AG04450 (cell line): ENCODE measurements at regions not wholly inside any gene's neighbourhood (a gene's known extent, or its start where the extent isn't known, plus 50 kb on each side); places are given as distances from the start of the nearest gene placed in this dataset.

Experiments used
- CTCF ChIA-PET: fragments of 300-600, 350-600 bp; formaldehyde crosslinking; extraction: SDS; loops from one replicate; lab custom pipeline; 2022; ENCODE audit warnings: antibody characterized with exemption, inconsistent platforms; lab: Charles Lee
- POLR2A ChIA-PET: fragments of 350-600 bp; formaldehyde crosslinking; extraction: SDS; loops from one replicate; lab custom pipeline; 2021; ENCODE audit warnings: antibody characterized with exemption, inconsistent platforms; lab: Yijun Ruan, JAX
- DNase-seq: peaks from one replicate; pipeline ENCODE4 v3.0.0-alpha.2; 2011; ENCODE audit warnings: low read depth, low spot score
- H3K27ac ChIP-seq: one replicate; pipeline ENCODE4 v1.5.1; 2012; ENCODE audit warnings: low read depth, low read length, control low read depth
- H3K27me3 ChIP-seq: one replicate; pipeline ENCODE4 v1.6.0; 2012; ENCODE audit warnings: low read length; ENCODE audit not compliant: control insufficient read depth, insufficient read depth
- H3K4me3 ChIP-seq: 2 replicates; pipeline ENCODE4 v1.5.1; 2011; ENCODE audit warnings: mild to moderate bottlenecking, low read depth, low read length, control low read depth
- H3K9me3 ChIP-seq: 2 replicates; pipeline ENCODE4 v1.5.1; 2012; ENCODE audit warnings: low read length; ENCODE audit not compliant: control insufficient read depth, insufficient read depth
- CTCF ChIP-seq: IDR thresholded peaks from 2 replicates; pipeline ENCODE4 v1.5.1; 2011; ENCODE audit warnings: low read depth, low read length, control low read depth, inconsistent platforms

GRCh38 chr2:6024784-6025183 is 332.6 kb downstream of the SOX11 start:
- ChIA-PET CTCF (no interaction called here), POLR2A (no interaction called here)
- Histone ChIP-seq H3K27ac (no peak overlapping the region), H3K9me3 (no peaks in the 10 kb centered on the region), H3K27me3 (no peaks in the 10 kb centered on the region), H3K4me3 (no peak overlapping the region)
- DNase-seq, result no peak
- TF ChIP-seq CTCF, result no peak

- DNase-seq, result no peak
- no peaks in the 10 kb centered on the region for H3K27me3 ChIP-seq
- POLR2A ChIA-PET, result no interaction called here
- no peak for TF ChIP-seq CTCF
- H3K27ac ChIP-seq, result no peak overlapping the region
- H3K4me3 ChIP-seq, result no peak overlapping the region
- CTCF ChIA-PET, result no interaction called here
- no peaks in the 10 kb centered on the region for H3K9me3 ChIP-seq
These were observed 333.2 kb downstream of the SOX11 start for GRCh38 chr2:6025391-6025790.

GRCh38 chr2:6027066-6027465 is 334.9 kb downstream of the SOX11 start:
- Histone ChIP-seq H3K27ac (no peak overlapping the region), H3K4me3 (no peak overlapping the region), H3K9me3 (no peaks in the 10 kb centered on the region), H3K27me3 (no peaks in the 10 kb centered on the region)
- CTCF ChIA-PET, result no interaction called here
- DNase-seq, result no peak
- POLR2A ChIA-PET, result no interaction called here
- no peak for TF ChIP-seq CTCF

- DNase-seq, result no peak
These were observed 339.1 kb downstream of the SOX11 start for GRCh38 chr2:6031200-6031867.

GRCh38 chr2:6036211-6036610 is 344.0 kb downstream of the SOX11 start:
- no peaks in the 10 kb centered on the region for H3K27me3 ChIP-seq
- H3K9me3 ChIP-seq, result no peaks in the 10 kb centered on the region
- no peak overlapping the region for H3K27ac ChIP-seq
- POLR2A ChIA-PET, result no interaction called here
- CTCF ChIA-PET, result no interaction called here
- no peak overlapping the region for H3K4me3 ChIP-seq
- no peak for TF ChIP-seq CTCF
- no peak for DNase-seq

More at GRCh38 chr2:6031200-6031867, 339.1 kb downstream of the SOX11 start:
- POLR2A ChIA-PET, result no interaction called here
- Histone ChIP-seq H3K27me3 (no peaks in the 10 kb centered on the region), H3K27ac (no peak overlapping the region), H3K9me3 (no peaks in the 10 kb centered on the region), H3K4me3 (no peak overlapping the region)
- TF ChIP-seq CTCF, result no peak
- CTCF ChIA-PET, result no interaction called here
